H7 (cell line): ENCODE measurements at regions not wholly inside any gene's neighbourhood (a gene's known extent, or its start where the extent isn't known, plus 50 kb on each side); places are given as distances from the start of the nearest gene placed in this dataset.
"Not testable (repeated sequence)": the region's sequence is repeated elsewhere in the genome, so short reads cannot be mapped to it uniquely, and the experiment has no call there.

Source experiments
- DNase-seq: peaks from one replicate; pipeline ENCODE4 v3.0.0; 2012
- H3K27me3 ChIP-seq: 2 replicates; pipeline ENCODE4 v1.6.0; 2011; ENCODE audit warnings: mild to moderate bottlenecking, low read length; ENCODE audit not compliant: control insufficient read depth, insufficient read depth
- H3K36me3 ChIP-seq: replicated peaks from 2 replicates; pipeline ENCODE4 v1.5.1; 2011; ENCODE audit warnings: low read length; ENCODE audit not compliant: control insufficient read depth, insufficient read depth
- H3K4me3 ChIP-seq: 2 replicates; pipeline ENCODE4 v1.5.1; 2011; ENCODE audit warnings: low read depth, mild to moderate bottlenecking, control low read depth, low read length, moderate library complexity; ENCODE audit not compliant: insufficient read depth

DNA sequence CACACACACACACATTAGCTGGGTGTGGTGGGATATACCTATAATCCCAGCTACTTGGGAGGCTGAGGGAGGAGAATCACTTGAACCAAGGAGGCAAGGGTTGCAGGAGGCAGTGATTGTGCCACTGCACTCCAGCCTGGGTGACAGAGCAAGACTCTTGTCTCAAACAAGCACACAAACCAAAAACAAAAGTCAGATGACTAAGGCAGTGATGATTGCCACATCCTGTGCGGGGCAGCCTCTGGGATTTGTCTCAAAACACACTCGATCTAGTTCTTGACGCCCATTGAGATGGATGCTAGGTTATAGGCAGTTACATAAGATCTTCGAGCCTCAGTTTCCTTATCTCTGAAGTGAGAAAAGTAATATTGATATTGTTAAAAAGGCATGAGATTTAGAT lies 57.8 kb upstream of the NBPF8 start:
- not testable (repeated sequence) for H3K27me3 ChIP-seq, DNase-seq, H3K4me3 ChIP-seq, H3K36me3 ChIP-seq

DNA sequence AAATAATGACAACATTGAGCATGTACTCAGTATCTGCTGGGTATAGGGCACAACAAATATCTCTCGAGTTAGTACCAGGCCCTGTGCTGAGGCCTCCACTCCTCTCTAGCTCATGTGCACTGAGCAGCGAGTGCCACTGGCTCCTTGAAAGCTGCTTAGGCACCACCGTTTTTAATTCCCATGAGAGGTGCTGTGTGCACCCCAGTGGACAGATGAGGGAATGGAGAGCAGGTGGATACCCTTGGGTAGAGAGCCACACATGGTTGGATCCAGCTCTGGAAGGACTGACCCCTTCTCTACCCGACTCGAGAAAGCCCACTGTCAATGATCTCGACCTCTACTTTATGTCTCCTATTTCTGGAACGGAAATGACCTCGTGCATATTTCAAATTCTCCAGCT lies 58.7 kb upstream of the NBPF8 start:
- not testable (repeated sequence) for H3K36me3 ChIP-seq, DNase-seq

DNA sequence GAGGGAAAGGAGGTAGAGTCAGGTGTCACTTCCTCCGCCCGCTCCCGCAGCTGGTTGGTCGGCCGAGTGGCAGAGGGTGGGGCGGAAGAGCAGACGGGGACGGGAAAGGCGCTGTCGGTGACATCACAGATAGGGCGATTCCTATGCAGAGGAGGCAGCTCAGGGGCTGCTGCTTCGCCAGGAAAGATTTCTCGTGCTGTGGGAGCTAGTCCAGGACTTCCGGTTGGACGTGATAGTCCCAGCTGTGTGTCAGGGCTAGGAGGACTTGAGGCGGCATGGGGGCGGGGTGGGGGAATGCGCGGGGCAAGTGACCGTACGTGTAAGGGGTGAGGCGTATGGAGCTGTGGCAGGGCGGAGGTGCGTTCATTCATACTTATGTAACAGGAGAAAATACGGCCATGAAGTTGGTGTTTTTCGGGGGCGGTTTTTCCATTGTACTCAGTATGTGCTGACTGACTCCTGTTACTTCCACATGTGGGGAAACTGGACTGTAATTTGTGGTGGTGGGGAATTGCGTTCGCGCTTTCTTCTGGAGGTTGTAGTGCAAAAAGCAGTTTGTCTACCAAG lies 60.1 kb upstream of the NBPF8 start:
- H3K36me3 ChIP-seq, H3K27me3 ChIP-seq: not testable (repeated sequence)
- DNase-seq, result peak; percentile 1
- H3K4me3 ChIP-seq, result peak overlapping the region; percentile 16

More for the DNA sequence above, 58.7 kb upstream of the NBPF8 start:
- H3K27me3 ChIP-seq, H3K4me3 ChIP-seq: not testable (repeated sequence)

DNA sequence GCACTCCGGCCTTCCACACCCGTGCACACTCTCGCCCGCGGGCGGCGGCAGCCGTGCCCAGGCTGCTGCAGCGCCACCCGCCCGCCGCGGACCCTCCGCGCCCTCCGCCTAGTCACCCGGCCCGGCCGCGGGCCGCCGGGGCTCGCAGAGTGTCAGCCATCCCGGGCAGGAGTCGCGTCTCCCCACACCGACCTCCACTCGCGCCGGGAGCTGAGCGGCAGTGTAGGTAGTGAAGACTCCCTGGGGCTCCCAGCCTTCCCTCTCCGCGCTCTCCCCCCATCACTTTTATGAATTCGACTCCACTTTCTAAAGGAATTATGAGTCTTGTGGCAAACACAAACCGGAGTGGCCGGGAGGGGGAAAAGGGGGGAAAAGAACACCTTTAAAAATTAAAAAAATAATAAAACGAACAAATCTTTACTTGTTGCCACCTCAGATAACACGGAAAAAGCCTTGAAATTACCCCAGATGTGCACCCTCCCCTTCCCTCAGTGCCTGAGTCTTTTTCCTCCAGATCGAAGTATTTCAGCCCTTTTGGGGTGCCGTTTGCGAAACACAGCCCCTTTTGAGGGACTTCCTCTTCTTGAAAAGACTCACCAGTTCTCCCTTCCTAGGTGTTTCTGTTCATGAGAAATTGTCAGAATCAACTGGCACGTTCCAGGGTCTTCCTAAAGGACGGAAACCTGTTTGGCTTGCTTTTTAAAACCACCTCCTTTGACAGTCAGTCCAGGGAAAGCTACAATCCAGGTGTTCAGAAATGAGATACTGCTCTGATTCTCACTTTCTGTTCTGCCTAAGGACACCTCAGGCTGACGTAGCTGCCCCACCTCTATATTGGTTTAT lies 72.4 kb upstream of the NBPF8 start:
- H3K36me3 ChIP-seq, H3K27me3 ChIP-seq, DNase-seq: not testable (repeated sequence)
- H3K4me3 ChIP-seq, result peak overlapping the region; percentile 15

DNA sequence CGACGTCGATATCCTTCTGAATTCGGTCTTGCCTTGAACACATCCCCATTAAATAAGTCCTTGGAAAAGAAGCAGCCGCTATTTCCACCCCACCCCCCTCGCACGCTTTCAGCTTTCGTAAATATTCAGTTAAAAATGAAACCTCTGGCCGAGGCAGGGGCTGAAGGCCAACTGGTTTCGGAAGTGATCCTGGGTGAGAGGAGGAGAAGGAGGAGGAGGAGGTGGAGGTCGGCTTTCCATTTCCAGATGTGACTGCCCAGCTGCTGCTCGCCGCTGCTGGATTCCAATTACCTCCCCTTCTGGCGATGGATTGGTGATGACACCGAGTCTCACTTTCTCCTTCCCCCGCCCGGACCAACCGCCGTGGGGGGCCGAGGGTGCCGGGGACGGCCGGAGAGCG lies 73.1 kb upstream of the NBPF8 start:
- peak overlapping the region; percentile 50 for H3K4me3 ChIP-seq
- H3K27me3 ChIP-seq, DNase-seq, H3K36me3 ChIP-seq: not testable (repeated sequence)

DNA sequence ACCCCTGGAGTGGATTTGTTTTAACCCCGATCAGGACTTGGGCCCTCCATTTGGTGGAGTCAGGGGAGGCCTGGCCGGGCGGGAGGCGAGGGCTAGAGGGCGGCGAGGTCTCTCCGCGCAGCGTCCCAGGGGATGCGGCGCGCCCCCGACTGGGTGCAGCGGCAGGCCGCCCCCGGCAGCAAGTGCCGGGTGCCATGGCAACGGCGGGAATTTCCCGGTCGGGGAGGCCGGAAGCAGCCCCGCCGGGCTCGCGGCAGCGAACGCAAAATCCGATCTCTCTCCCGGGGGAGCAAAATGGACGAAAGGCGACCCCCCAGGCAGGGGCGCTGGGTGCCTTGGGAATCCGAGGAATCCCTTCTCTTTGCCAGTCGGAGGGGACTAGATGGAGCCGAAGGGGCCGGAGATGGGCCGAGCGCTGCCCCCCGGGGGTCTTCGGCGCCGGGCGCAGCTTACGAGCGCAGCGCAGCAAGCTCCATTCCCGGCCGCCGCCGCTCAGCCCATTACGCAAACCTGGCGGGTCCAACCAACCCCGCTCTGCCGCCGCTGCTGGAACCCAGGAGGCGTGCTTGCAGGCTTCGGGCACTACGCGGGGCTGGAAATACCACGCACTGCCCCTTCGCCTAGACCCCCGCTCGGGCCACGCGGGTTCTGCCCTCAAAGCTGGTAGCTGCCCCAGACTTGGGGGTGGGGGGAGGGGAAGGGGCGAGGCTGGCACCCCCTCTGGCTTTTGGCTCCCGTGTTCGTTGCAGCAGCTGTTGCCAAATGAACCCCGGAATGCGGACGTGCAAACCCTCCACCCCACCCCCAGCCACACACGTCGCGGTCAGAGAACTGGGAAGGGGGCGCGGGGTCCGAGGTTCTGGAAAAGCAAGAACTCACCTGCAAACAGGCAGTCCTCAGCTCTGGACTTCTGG lies 73.7 kb upstream of the NBPF8 start:
- H3K4me3 ChIP-seq, result peak overlapping the region; percentile 50
- H3K36me3 ChIP-seq, H3K27me3 ChIP-seq, DNase-seq: not testable (repeated sequence)

DNA sequence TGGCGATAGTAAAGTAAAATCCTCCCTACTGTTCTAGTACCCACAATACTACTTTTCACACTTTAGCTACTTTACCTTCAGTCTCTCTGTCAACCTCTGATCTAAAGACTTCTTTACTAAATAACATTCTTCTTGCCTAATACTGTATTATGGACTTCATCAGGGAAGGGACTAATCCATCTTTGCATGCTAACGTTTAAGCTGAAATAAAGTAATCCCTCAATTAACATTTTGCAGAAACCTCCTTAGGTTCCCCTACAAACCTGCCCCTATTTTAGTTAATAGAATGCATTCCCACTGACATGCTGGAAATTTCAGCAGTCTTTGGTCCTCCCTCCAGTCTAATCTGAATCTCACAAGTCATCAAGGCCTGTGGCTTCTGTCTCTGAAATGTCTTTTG lies 99.1 kb upstream of the NBPF8 start:
- not testable (repeated sequence) for H3K4me3 ChIP-seq, H3K27me3 ChIP-seq, DNase-seq, H3K36me3 ChIP-seq

DNA sequence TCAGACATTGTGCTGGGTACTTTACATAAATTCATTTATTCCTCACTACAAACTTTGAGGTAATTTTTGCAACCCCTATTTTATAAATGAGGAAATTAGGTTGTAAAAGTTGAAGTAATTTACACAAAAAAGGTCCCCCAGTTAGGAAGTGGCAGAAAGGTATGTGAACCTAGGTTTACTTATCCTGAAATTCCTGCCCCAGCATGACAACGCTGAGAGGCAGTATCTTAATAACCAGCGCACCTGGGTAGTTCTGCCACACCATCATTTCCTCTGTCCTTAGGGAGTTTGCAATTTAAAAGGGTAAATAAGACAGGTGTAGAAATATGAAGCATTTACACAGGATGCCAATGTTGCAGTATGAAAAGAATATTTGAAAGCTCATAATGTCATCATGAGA lies 102.9 kb upstream of the NBPF8 start:
- not testable (repeated sequence) for H3K27me3 ChIP-seq, H3K36me3 ChIP-seq, DNase-seq, H3K4me3 ChIP-seq

DNA sequence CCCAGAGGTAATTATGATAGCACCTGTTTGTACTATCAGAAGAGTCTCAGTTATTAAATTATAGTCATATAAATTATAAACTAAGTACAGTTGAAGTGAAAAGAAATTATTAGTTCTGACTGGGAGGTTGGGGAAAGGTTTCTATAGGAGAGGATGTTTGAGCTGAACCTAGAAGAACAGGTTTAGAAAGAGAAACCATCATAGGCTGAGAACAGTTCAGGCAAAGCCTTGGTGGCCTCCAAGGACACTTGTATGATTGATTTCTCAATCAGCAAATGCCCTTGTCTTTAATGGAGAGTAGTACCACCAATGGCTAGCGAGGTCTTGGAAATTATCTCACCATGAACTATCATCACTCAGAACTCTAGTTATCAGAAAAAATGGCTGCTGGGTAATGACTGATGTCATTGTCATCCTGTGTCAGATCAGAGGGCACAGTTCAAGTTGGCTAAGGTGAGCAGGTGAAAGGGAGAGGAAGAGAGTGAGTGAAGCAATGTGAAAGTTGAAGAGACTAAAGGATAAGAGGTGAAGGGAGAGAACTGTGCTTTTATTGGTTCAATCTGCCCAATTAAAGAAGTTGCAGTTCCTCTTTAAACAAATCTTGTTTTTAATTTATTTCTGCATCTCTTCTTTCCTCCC lies 105.8 kb upstream of the NBPF8 start:
- not testable (repeated sequence) for H3K27me3 ChIP-seq, DNase-seq, H3K4me3 ChIP-seq, H3K36me3 ChIP-seq

DNA sequence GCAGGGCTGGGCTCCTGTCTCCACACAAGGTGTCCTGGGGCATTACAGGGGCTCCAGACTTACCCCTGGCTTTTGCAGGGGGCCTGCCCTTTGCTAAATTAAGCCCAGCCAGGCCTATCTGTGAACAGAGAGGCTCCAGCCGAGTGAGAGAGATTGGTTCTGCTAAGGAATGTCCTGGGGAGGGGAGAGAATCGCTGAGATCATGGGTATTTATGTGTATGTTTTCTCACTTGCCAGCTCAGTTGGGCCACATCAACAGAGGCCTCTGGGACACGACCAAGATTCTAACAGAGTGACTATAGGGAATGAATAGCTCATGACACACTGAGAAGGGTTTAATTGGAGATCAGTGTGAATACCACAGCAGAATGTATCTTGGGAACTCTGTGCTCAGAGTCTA lies 109.8 kb upstream of the NBPF8 start:
- not testable (repeated sequence) for DNase-seq, H3K4me3 ChIP-seq, H3K27me3 ChIP-seq, H3K36me3 ChIP-seq

DNA sequence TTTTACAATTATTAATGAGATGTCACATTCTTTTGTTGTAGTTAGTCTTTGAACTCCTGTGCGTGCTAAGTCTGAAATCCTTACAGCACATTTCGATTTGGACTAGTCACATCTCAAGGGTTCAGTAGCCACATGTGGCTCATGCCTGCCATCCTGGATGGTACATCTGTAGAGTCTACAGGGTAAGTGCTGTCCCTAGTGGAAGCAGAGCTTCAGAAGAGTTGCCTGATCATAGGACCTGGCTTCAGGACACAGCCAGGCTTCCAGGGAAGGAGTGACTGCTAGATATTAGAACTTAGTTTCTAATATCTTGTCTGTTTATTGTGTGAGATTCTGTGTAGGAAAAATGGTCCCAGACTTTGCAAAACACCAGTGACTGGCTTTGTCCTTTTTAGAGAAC lies 110.5 kb upstream of the NBPF8 start:
- H3K36me3 ChIP-seq, H3K27me3 ChIP-seq, H3K4me3 ChIP-seq, DNase-seq: not testable (repeated sequence)

DNA sequence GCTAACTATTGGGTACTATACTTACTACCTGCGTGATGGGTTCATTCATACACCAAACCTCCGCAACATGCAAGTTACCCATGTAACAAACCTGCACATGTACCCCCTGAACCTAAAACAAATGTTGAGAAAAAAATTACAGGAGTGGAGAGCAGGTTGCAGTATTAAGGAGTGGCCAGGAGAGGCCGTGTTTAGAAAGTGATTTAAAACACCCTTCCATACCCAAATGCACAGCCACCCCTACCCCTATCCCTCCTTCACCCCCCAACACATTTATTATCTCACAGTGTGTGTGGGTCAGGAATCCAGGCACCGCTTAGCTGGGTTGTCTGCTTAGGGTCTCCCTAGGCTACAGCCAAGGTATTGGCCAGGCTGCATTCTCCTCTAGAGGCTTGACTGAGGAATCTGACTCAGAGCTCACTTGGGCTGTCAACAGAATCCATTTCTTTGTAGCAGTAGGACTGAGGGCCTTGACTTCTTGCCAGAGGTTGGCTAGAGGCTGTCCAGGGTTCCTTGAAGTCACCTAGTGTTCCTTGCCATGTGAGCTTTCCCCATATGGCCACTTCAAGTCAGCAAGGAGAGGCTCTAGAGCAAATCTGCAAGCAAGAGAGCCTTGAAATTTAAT lies 115.3 kb upstream of the NBPF8 start:
- H3K27me3 ChIP-seq, H3K4me3 ChIP-seq, DNase-seq, H3K36me3 ChIP-seq: not testable (repeated sequence)

DNA sequence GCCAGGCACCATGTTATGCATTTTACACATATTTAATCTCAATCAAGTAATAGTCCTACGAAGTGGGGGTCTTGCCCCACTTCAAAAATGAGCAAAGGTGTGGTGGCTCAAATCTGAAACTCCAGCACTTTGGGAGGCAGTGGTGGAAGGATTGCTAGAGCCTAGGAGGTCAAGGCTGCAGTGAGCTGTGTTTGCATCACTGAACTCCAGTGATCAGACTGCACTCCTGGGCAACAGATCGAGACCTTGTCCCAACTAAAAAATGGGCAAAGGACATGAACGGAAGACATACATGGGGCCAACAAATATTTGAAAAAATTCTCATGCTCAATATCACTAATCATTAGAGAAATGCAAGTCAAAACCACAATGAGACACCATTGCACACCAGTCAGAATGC lies 116.3 kb upstream of the NBPF8 start:
- H3K4me3 ChIP-seq, H3K27me3 ChIP-seq, DNase-seq: not testable (repeated sequence)

DNA sequence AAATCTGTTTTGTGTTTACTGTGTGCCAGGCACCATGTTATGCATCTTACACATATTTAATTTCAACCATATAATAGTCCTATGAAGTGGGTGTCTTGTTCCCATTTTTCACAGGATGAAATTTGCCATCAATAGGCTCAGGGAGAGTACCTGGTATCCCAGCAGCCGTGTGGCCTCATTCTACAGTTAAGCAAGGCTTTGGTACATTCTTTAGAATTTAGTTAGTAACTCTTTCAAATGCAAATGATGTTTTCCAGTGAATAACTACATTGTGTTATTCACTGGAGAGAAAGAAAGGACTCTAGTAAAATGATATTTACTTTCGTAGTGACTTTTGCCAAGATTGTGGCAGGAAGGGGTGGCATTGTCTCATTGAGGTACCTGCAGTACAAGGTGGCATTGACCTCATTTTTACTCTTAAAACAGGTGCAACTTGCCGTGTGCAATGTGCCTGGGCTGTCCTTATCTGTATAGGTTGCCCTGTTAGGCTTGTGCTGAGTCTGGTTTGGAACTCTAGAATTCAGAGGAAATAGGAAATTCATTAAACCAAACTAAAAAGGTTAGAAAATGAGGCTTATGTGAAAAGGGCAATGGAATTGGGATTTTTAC lies 117.4 kb upstream of the NBPF8 start:
- not testable (repeated sequence) for H3K4me3 ChIP-seq, H3K36me3 ChIP-seq, DNase-seq, H3K27me3 ChIP-seq

More for the DNA sequence above, 116.3 kb upstream of the NBPF8 start:
- not testable (repeated sequence) for H3K36me3 ChIP-seq
